HUES64 (cell line): ENCODE measurements at regions not wholly inside any gene's neighbourhood (a gene's known extent, or its start where the extent isn't known, plus 50 kb on each side); places are given as distances from the start of the nearest gene placed in this dataset.

Experiments
- H3K27ac ChIP-seq: 2 replicates; pipeline ENCODE4 v1.7.0; 2013; ENCODE audit warnings: low read depth, low read length, inconsistent platforms
- H3K27me3 ChIP-seq: 2 replicates; pipeline ENCODE4 v1.6.1; 2013; ENCODE audit warnings: mild to moderate bottlenecking, low read length; ENCODE audit not compliant: insufficient read depth
- H3K36me3 ChIP-seq: 2 replicates; pipeline ENCODE4 v1.6.1; 2013; ENCODE audit warnings: mild to moderate bottlenecking, low read length; ENCODE audit not compliant: insufficient read depth
- H3K4me1 ChIP-seq: 2 replicates; pipeline ENCODE4 v1.6.1; 2013; ENCODE audit warnings: mild to moderate bottlenecking, low read length, moderate library complexity; ENCODE audit not compliant: insufficient read depth
- H3K4me3 ChIP-seq: 2 replicates; pipeline ENCODE4 v1.5.1; 2013; ENCODE audit warnings: mild to moderate bottlenecking, low read length, moderate library complexity
- H3K9ac ChIP-seq: 2 replicates; pipeline ENCODE4 v1.6.1; 2013; ENCODE audit warnings: mild to moderate bottlenecking, low read depth, low read length
- H3K9me3 ChIP-seq: 2 replicates; pipeline ENCODE4 v1.6.1; 2013; ENCODE audit warnings: low read depth, low read length; ENCODE audit not compliant: insufficient read depth
- WGBS: fragments of 150-250, 120-280 bp; methylation state at CpG from one replicate; pipeline ENCODE4 v1.1.7; 2013; ENCODE audit warnings: missing lambda C conversion rate; 5-methylcytosine and 5-hydroxymethylcytosine counted together

GRCh38 chr2:62595474-62595873, 89.5 kb upstream of the TMEM17 start:
- Histone ChIP-seq H3K27me3 (no peaks in the 10 kb centered on the region), H3K9me3 (no peaks in the 10 kb centered on the region), H3K4me3 (no peak overlapping the region), H3K27ac (no peak overlapping the region), H3K4me1 (no peaks in the 10 kb centered on the region), H3K36me3 (no peaks in the 10 kb centered on the region), H3K9ac (no peak overlapping the region)
- 86% methylated on average over 2 of the region's 3 CpGs for WGBS

- H3K9me3 ChIP-seq: no peaks in the 10 kb centered on the region
- no peaks in the 10 kb centered on the region for H3K36me3 ChIP-seq
- no peak overlapping the region for H3K27ac ChIP-seq
- no peaks in the 10 kb centered on the region for H3K27me3 ChIP-seq
- 90% methylated on average over 3 of the region's 3 CpGs for WGBS
- peaks cover 4% of the 10 kb centered on the region for H3K4me1 ChIP-seq
- no peak overlapping the region for H3K4me3 ChIP-seq
- no peak overlapping the region for H3K9ac ChIP-seq
Observed at GRCh38 chr2:62593825-62594224, 87.8 kb upstream of the TMEM17 start.

GRCh38 chr2:62591491-62591890, 85.5 kb upstream of the TMEM17 start:
- Histone ChIP-seq H3K4me3 (no peak overlapping the region), H3K27me3 (no peaks in the 10 kb centered on the region), H3K9me3 (peaks cover 7% of the 10 kb centered on the region; the same call in 1 of the 2 replicates), H3K27ac (no peak overlapping the region), H3K9ac (no peak overlapping the region), H3K36me3 (no peaks in the 10 kb centered on the region), H3K4me1 (peaks cover 4% of the 10 kb centered on the region)
- WGBS: 90% methylated on average over 1 of the region's 1 CpG

GRCh38 chr2:62589691-62590356, 83.8 kb upstream of the TMEM17 start:
- WGBS: 74% methylated on average over 4 of the region's 4 CpGs

GRCh38 chr2:62587592-62587991, 81.6 kb upstream of the TMEM17 start:
- Histone ChIP-seq H3K4me1 (peaks cover 4% of the 10 kb centered on the region), H3K27me3 (no peaks in the 10 kb centered on the region), H3K27ac (no peak overlapping the region), H3K4me3 (no peak overlapping the region), H3K36me3 (no peaks in the 10 kb centered on the region), H3K9ac (no peak overlapping the region), H3K9me3 (peaks cover 12% of the 10 kb centered on the region; the same call in 1 of the 2 replicates)
- WGBS: 95% methylated on average over 3 of the region's 3 CpGs

More at GRCh38 chr2:62589691-62590356, 83.8 kb upstream of the TMEM17 start:
- Histone ChIP-seq H3K36me3 (no peaks in the 10 kb centered on the region), H3K27ac (no peak overlapping the region), H3K4me1 (peaks cover 4% of the 10 kb centered on the region), H3K4me3 (no peak overlapping the region), H3K9me3 (peaks cover 12% of the 10 kb centered on the region; the same call in 1 of the 2 replicates), H3K9ac (no peak overlapping the region), H3K27me3 (no peaks in the 10 kb centered on the region)

GRCh38 chr2:62586981-62587380, 81.0 kb upstream of the TMEM17 start:
- H3K36me3 ChIP-seq: no peaks in the 10 kb centered on the region
- no peak overlapping the region for H3K4me3 ChIP-seq
- H3K27ac ChIP-seq: no peak overlapping the region
- no peak overlapping the region for H3K9ac ChIP-seq
- peaks cover 4% of the 10 kb centered on the region for H3K4me1 ChIP-seq
- 89% methylated on average over 2 of the region's 2 CpGs for WGBS
- no peaks in the 10 kb centered on the region for H3K27me3 ChIP-seq
- H3K9me3 ChIP-seq: peaks cover 12% of the 10 kb centered on the region; the same call in 1 of the 2 replicates

GRCh38 chr2:62578803-62579640, 73.0 kb upstream of the TMEM17 start:
- WGBS: 77% methylated on average over 6 of the region's 7 CpGs
- H3K4me3 ChIP-seq: no peak overlapping the region
- H3K9me3 ChIP-seq: no peaks in the 10 kb centered on the region
- H3K9ac ChIP-seq: no peak overlapping the region
- no peaks in the 10 kb centered on the region for H3K27me3 ChIP-seq
- no peaks in the 10 kb centered on the region for H3K4me1 ChIP-seq
- H3K36me3 ChIP-seq: no peaks in the 10 kb centered on the region
- H3K27ac ChIP-seq: no peak overlapping the region

- Histone ChIP-seq H3K4me1 (no peaks in the 10 kb centered on the region), H3K27me3 (no peaks in the 10 kb centered on the region), H3K27ac (no peak overlapping the region), H3K9ac (no peak overlapping the region), H3K4me3 (no peak overlapping the region), H3K9me3 (no peaks in the 10 kb centered on the region), H3K36me3 (no peaks in the 10 kb centered on the region)
- WGBS: 89% methylated on average over 2 of the region's 2 CpGs
Observed at GRCh38 chr2:62577994-62578781, 72.2 kb upstream of the TMEM17 start.

- no peak overlapping the region for H3K4me3 ChIP-seq
- no peak overlapping the region for H3K27ac ChIP-seq
- WGBS: 81% methylated on average over 2 of the region's 2 CpGs
- peaks cover 16% of the 10 kb centered on the region for H3K27me3 ChIP-seq
- no peaks in the 10 kb centered on the region for H3K36me3 ChIP-seq
- H3K9me3 ChIP-seq: no peaks in the 10 kb centered on the region
- no peak overlapping the region for H3K9ac ChIP-seq
- H3K4me1 ChIP-seq: no peaks in the 10 kb centered on the region
Observed at GRCh38 chr2:62576276-62576939, 70.4 kb upstream of the TMEM17 start.

- no peak overlapping the region for H3K4me3 ChIP-seq
- H3K27ac ChIP-seq: no peak overlapping the region
- H3K9me3 ChIP-seq: no peaks in the 10 kb centered on the region
- H3K27me3 ChIP-seq: peaks cover 27% of the 10 kb centered on the region
- no peaks in the 10 kb centered on the region for H3K36me3 ChIP-seq
- H3K9ac ChIP-seq: no peak overlapping the region
- 0 out of 2 replicates have a peak, but pooled peaks cover 7% of the 10 kb centered on the region for H3K4me1 ChIP-seq
Observed at GRCh38 chr2:62573936-62574335, 67.9 kb upstream of the TMEM17 start.
